HG03520 (cell line): ENCODE measurements at regions not wholly inside any gene's neighbourhood (a gene's known extent, or its start where the extent isn't known, plus 50 kb on each side); places are given as distances from the start of the nearest gene placed in this dataset.
"Not testable (repeated sequence)": the region's sequence is repeated elsewhere in the genome, so short reads cannot be mapped to it uniquely, and the experiment has no call there.

Source experiments
- ATAC-seq: cut with Tn5 transposase; IDR thresholded peaks from one replicate; pipeline ENCODE4 v1.9.1; 2021; ENCODE audit warnings: mild to moderate bottlenecking, moderate library complexity; ENCODE audit not compliant: unreplicated experiment

DNA sequence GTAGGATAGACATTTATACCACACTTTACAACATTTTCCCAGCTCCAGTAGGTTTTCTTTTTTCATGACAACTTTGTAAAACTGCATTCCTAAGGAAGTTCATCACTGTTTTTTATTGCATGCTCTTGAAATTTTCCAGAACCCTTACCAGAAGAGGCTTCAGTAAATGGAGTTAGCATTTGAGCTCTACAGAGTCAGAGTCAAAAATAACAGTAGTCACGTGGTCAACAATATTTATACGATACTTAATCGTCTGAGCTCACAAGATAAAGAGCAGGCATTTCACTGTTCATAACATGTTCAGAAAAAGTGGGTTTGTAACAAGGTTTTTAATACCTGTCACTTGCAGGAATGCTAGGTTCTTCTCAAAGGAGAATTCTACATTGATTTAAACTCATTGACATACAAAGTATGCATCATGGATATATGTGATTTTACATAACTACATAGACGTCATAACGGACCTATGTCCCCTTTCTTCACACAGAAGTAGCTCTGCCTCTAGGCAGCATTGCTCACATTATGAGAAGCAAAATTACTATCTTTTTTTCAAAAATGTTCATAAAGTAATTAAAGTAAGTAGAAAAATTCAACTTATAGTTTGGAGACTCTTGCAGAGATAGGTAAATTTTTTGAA is 187.0 kb upstream of the COL3A1 start:
- ATAC-seq: no peak

GRCh38 chr2:188787658-188788240 is 186.4 kb upstream of the COL3A1 start:
- no peak for ATAC-seq

GRCh38 chr2:188788621-188789020 is 185.6 kb upstream of the COL3A1 start:
- no peak for ATAC-seq

GRCh38 chr2:188789951-188790350 is 184.2 kb upstream of the COL3A1 start:
- no peak for ATAC-seq

DNA sequence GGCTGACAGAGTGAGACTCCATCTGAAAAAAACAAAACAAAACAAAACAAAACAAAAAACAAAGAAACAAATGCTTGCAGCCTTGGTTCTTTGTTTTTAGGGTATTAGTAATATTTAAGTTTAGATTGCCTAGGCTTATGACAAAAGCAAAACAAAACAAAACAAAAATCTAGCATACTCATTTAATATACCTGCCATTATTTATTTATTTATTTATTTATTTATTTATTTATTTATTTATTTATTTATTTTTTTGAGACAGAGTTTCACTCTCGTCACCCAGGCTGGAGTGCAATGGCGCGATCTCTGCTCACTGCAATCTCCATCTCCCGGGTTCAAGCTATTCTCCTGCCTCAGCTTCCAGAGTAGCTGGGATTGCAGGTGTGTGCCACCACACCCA is 179.7 kb upstream of the COL3A1 start:
- not testable (repeated sequence) for ATAC-seq

- ATAC-seq: no peak
These were observed 178.4 kb upstream of the COL3A1 start for GRCh38 chr2:188795762-188796161.

DNA sequence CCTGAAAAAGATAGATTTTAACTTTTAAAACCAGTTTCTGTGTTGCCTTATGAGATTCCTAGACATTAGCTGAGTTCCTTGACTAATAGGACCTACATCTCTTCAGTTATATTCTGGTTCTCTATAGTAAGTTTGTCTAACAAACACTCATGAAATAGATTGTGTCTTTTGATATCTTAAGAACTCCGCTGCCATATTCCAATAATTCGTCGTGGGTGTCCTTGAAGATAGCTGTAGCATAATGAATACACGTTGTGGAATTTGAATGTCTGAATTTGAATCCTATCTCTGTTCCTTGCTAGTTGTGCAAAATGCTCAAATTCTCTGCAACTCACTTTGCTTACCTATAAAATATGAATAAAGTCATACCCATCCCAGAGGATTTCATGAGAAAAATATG is 176.8 kb upstream of the COL3A1 start:
- no peak for ATAC-seq

- ATAC-seq: no peak
These were observed 176.0 kb upstream of the COL3A1 start for GRCh38 chr2:188798159-188798558.

DNA sequence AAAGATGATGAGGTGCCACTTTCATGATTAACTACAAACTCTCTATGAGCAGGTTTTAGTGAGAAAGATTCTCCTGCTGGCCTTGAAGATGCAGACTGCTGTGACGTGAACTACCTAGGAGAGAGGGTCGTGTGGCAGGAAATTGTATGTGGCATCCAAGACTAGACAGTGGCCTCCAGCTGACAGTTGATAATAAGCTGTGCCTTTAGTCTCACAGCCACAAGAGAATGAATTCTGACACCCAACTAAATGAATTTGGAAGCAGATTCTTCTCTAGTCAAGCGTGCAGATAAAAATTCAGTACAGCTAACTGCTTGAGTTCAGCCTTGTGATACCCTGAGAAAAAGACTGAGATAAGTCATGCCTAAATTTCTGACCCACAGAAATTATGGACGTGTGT is 169.0 kb upstream of the COL3A1 start:
- ATAC-seq: no peak

- no peak for ATAC-seq
These were observed 165.2 kb upstream of the COL3A1 start for GRCh38 chr2:188808947-188809355.

DNA sequence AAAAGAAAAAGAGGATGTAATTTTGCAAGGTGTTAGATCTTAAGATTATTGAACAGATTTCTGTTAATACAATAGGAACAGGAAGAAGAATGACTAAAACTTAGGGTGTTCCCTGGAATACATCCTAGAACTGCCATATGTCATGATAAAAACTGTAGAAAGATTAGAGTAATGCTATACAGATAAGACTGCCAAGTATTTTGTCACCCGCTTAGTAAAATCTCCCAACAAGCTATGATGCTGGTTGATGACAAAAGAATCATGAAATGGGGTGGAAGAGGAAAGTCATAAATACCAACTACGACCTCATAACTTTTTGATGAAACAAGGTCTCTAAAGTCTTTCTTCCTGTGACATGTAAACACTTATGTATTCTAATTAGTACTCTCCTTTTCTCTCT is 163.6 kb upstream of the COL3A1 start:
- no peak for ATAC-seq

DNA sequence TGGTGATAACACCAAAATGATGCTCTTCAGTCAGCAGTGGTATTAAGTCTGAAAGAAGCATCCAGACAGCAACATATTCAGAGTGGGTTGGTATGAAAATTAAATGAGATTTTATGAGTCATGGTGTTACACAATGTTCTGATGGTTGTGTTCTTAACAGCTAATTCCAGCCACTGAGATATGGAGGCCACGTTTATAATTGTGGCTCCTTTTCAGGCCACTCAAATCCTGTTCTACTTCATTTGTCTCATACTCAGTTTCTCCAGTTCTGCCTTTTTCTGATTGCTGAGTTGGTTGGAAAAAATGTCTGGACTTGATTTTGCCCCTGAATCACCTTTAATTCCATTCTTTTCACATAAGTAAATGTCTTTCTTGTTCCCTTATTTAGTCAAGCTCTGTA is 162.7 kb upstream of the COL3A1 start:
- no peak for ATAC-seq

DNA sequence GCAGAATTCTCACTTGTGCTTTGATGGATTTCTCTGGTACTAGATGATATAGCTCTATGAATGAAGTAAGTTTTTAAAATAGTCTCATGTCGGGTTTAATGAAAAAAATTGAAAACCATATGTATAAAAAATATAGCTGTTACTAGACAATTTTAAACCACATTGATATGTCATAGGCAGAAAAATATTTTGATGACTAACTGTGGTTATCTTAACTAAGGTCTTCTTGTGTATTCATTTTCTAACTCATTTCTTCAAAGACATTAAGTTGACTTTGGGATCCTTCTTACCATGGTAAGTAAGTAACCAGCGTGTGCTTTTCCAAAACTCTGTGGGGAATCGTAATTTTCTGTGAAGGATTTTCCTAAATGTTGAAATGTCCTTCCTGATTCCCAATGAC is 160.9 kb upstream of the COL3A1 start:
- ATAC-seq: no peak

- ATAC-seq: no peak
These were observed 160.3 kb upstream of the COL3A1 start for GRCh38 chr2:188813857-188814256.

DNA sequence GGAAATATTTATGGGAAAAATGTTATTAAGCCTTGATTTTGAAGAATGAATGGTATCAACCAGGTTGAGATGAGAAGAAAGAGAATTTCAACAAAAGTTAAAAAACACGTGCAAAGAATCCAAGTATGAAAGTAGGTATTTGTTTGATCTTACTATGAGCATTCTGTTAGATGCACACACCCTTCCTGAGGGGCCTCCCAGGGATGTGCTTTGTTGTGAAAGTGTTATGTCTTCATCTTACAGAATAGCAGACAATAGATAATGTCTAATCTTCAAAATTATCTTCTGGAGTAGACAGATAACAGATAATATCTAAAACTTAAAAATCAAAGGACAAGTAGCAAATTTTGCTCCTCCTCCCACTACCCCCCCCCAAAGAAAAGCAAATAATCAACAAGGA is 155.2 kb upstream of the COL3A1 start:
- ATAC-seq: no peak

GRCh38 chr2:188819792-188820191 is 154.4 kb upstream of the COL3A1 start:
- no peak for ATAC-seq

DNA sequence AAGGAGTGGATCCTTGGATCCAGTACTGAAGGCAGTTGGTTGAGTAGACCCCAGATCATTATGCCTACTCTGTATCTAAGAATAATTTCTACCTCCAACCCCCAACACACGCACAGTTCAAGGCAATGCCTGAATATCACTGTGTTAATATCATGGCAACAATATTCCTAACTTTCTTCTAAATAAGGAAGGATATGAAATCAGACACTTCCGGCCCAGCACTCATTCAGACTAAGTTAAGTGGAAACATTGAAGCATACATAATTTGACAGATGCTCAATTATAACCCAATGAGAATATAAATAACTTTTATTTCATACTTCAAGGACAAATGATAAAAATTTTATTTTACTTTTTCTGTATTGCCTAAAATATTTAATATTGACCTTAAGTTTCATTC is 153.6 kb upstream of the COL3A1 start:
- ATAC-seq: no peak

DNA sequence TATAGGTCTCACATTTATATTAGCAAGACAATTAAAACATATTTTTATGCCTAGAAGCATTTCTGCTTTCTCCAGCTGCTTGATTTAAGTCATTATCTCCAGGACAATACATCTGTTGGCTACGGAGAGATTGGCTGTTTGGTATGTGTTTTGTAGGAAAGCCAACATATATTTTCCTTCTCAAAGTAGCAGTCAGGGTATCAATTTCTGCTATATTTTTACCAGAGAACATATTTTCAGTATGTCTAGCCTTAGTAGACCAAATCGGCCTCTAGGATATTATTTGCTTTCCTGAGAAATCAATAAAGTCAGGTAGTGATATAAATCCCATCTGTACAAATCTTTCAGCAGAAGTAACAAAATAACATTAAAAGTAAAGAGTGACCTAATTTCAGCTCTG is 150.0 kb upstream of the COL3A1 start:
- no peak for ATAC-seq

DNA sequence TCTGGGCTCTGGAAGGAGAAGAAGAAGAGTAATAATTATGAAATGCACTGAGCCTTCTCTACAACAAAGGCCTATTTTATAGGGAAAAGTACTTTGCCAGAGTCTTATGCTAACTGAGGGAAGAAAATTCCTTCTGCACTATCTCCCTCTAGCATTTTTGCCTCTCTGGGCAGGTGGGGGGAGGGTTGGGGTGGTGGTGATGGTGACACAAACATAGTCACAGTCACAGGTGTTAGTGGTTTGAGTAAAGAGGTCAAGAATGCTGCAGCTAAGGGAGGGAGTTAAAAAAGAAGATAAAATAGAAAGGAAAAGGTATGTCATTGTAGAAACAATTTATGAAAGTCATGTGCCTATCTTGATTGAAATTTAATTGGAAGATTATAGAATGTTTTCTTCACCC is 140.8 kb upstream of the COL3A1 start:
- ATAC-seq: no peak

DNA sequence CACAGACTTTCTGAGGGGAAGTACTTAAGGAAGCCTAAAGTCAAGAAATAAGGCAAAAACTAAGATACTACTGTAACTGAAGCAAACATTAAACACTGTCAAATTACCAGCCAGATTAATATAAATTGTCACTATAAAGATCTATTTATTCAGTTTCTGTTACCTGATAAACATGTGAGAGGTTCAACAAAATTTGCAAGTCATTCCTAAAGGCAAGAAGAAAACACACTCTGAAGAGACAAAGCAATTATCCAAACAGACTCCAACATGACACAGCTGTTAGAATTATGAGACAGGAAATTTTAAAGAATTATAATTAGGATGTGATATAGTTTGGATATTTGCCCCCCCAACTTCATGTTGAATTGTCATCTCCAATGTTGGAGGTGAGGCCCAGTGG is 140.4 kb upstream of the COL3A1 start:
- ATAC-seq: no peak

DNA sequence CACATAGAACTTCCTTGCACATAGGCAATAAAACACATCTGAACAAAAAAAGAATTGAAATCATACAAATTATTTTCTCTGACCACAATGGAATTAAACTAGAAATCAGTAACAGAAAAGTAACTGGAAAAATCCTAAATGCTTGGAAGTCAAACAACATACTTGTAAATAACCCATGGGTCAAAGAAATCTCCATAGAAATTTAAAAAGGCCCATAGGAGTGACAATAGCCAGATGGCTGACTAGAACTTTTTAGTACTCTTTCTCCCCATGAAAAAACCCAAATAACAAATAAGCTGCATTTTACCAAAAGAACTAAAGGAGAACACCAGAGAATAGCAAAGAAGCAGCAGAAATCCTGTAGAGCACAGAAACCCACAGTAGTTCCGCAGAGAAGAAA is 139.2 kb upstream of the COL3A1 start:
- ATAC-seq: no peak

- ATAC-seq: no peak
These were observed 138.4 kb upstream of the COL3A1 start for GRCh38 chr2:188835821-188836220.

- no peak for ATAC-seq
These were observed 128.5 kb upstream of the COL3A1 start for GRCh38 chr2:188845692-188846091.
